ENCODE measurements at regions not wholly inside any gene's neighbourhood (a gene's known extent, or its start where the extent isn't known, plus 50 kb on each side); places are given as distances from the start of the nearest gene placed in this dataset.

- peaks cover 10% of the 10 kb centered on the region for H3K9me3 Mint-ChIP-seq
- H3K36me3 Mint-ChIP-seq (ENCODE audit: low read depth), result peaks cover 4% of the 10 kb centered on the region
- H3K27me3 Mint-ChIP-seq, result peaks cover 17% of the 10 kb centered on the region
- CTCF ChIA-PET, result no interaction called here
- DNase-seq, result no peak
- H3K4me1 Mint-ChIP-seq, result peaks cover 22% of the 10 kb centered on the region
- H3K27ac Mint-ChIP-seq, result no peak overlapping the region
- POLR2A ChIA-PET, result no interaction called here
- H3K4me3 Mint-ChIP-seq, result no peak overlapping the region
Observed at GRCh38 chr16:17013038-17013437, 457.7 kb downstream of the XYLT1 start.

GRCh38 chr16:17014484-17015121, 456.2 kb downstream of the XYLT1 start:
- ChIA-PET POLR2A (no interaction called here), CTCF (interaction anchor here (0.7 kb wide), 1 partner anchor 1027 kb away, joined by 3 read pairs; no protein-coding TSS in a partner anchor)
- Mint-ChIP-seq H3K9me3 (peaks cover 10% of the 10 kb centered on the region), H3K27ac (no peak overlapping the region), H3K27me3 (peaks cover 13% of the 10 kb centered on the region), H3K4me1 (peaks cover 22% of the 10 kb centered on the region), H3K4me3 (peak overlapping the region; percentile 11), H3K36me3 (ENCODE audit: low read depth) (peaks cover 4% of the 10 kb centered on the region)
- DNase-seq, result no peak

GRCh38 chr16:17015702-17016101, 455.1 kb downstream of the XYLT1 start:
- peaks cover 4% of the 10 kb centered on the region for H3K36me3 Mint-ChIP-seq (ENCODE audit: low read depth)
- H3K27me3 Mint-ChIP-seq, result peaks cover 15% of the 10 kb centered on the region
- no peak overlapping the region for H3K4me3 Mint-ChIP-seq
- no peak for DNase-seq
- ChIA-PET CTCF (no interaction called here), POLR2A (no interaction called here)
- no peak overlapping the region for H3K27ac Mint-ChIP-seq
- peaks cover 10% of the 10 kb centered on the region for H3K9me3 Mint-ChIP-seq
- H3K4me1 Mint-ChIP-seq, result peaks cover 22% of the 10 kb centered on the region

- DNase-seq, result no peak
- no peak overlapping the region for H3K4me3 Mint-ChIP-seq
Observed at GRCh38 chr16:17017442-17017841, 453.3 kb downstream of the XYLT1 start.

GRCh38 chr16:17018585-17018939, 452.2 kb downstream of the XYLT1 start:
- Mint-ChIP-seq H3K27me3 (peaks cover 5% of the 10 kb centered on the region), H3K4me3 (no peak overlapping the region), H3K9me3 (peaks cover 10% of the 10 kb centered on the region), H3K27ac (no peak overlapping the region), H3K36me3 (ENCODE audit: low read depth) (peaks cover 4% of the 10 kb centered on the region), H3K4me1 (peaks cover 11% of the 10 kb centered on the region)
- DNase-seq, result no peak
- CTCF ChIA-PET, result no interaction called here
- POLR2A ChIA-PET, result no interaction called here

More at GRCh38 chr16:17017442-17017841, 453.3 kb downstream of the XYLT1 start:
- ChIA-PET CTCF (no interaction called here), POLR2A (no interaction called here)
- Mint-ChIP-seq H3K36me3 (ENCODE audit: low read depth) (peaks cover 4% of the 10 kb centered on the region), H3K27ac (no peak overlapping the region), H3K27me3 (peaks cover 6% of the 10 kb centered on the region), H3K4me1 (peaks cover 21% of the 10 kb centered on the region), H3K9me3 (peaks cover 10% of the 10 kb centered on the region)

GRCh38 chr16:17019366-17019765, 451.4 kb downstream of the XYLT1 start:
- ChIA-PET POLR2A (no interaction called here), CTCF (no interaction called here)
- peaks cover 10% of the 10 kb centered on the region for H3K9me3 Mint-ChIP-seq

GRCh38 chr16:17023606-17024005, 447.2 kb downstream of the XYLT1 start:
- no peak for DNase-seq
- peaks cover 16% of the 10 kb centered on the region for H3K4me1 Mint-ChIP-seq
- H3K4me3 Mint-ChIP-seq, result no peak overlapping the region
- no peaks in the 10 kb centered on the region for H3K36me3 Mint-ChIP-seq (ENCODE audit: low read depth)
- peaks cover under 1% of the 10 kb centered on the region for H3K9me3 Mint-ChIP-seq
- H3K27me3 Mint-ChIP-seq, result peaks cover 2% of the 10 kb centered on the region
- ChIA-PET CTCF (no interaction called here), POLR2A (no interaction called here)
- no peak overlapping the region for H3K27ac Mint-ChIP-seq

More at GRCh38 chr16:17019366-17019765, 451.4 kb downstream of the XYLT1 start:
- no peak overlapping the region for H3K27ac Mint-ChIP-seq
- DNase-seq, result no peak
- H3K4me1 Mint-ChIP-seq, result peaks cover 5% of the 10 kb centered on the region
- no peak overlapping the region for H3K4me3 Mint-ChIP-seq
- peaks cover 5% of the 10 kb centered on the region for H3K27me3 Mint-ChIP-seq
- H3K36me3 Mint-ChIP-seq (ENCODE audit: low read depth), result peaks cover 4% of the 10 kb centered on the region

- H3K4me1 Mint-ChIP-seq, result peaks cover 16% of the 10 kb centered on the region
Observed at GRCh38 chr16:17024514-17024913, 446.2 kb downstream of the XYLT1 start.

GRCh38 chr16:17026600-17027242, 444.0 kb downstream of the XYLT1 start:
- POLR2A ChIA-PET, result no interaction called here

More at GRCh38 chr16:17024514-17024913, 446.2 kb downstream of the XYLT1 start:
- ChIA-PET CTCF (interaction anchor here (1.4 kb wide), 1 partner anchor 12 kb away, joined by 3 read pairs; no protein-coding TSS in a partner anchor), POLR2A (no interaction called here)
- Mint-ChIP-seq H3K9me3 (peaks cover 8% of the 10 kb centered on the region), H3K27me3 (peaks cover 2% of the 10 kb centered on the region), H3K27ac (no peak overlapping the region), H3K36me3 (ENCODE audit: low read depth) (no peaks in the 10 kb centered on the region), H3K4me3 (no peak overlapping the region)
- DNase-seq, result no peak

GRCh38 chr16:17027488-17028129, 443.2 kb downstream of the XYLT1 start:
- peaks cover 14% of the 10 kb centered on the region for H3K9me3 Mint-ChIP-seq
- ChIA-PET POLR2A (no interaction called here), CTCF (no interaction called here)
- no peak for DNase-seq
- H3K4me1 Mint-ChIP-seq, result peaks cover 16% of the 10 kb centered on the region
- no peak overlapping the region for H3K27ac Mint-ChIP-seq
- H3K27me3 Mint-ChIP-seq, result no peaks in the 10 kb centered on the region
- H3K4me3 Mint-ChIP-seq, result no peak overlapping the region
- H3K36me3 Mint-ChIP-seq (ENCODE audit: low read depth), result no peaks in the 10 kb centered on the region

More at GRCh38 chr16:17026600-17027242, 444.0 kb downstream of the XYLT1 start:
- no peak overlapping the region for H3K4me3 Mint-ChIP-seq
- no peak overlapping the region for H3K27ac Mint-ChIP-seq
- CTCF ChIA-PET, result interaction anchor here (1.2 kb wide), 1 partner anchor 16 kb away, joined by 3 read pairs; no protein-coding TSS in a partner anchor
- peaks cover 14% of the 10 kb centered on the region for H3K9me3 Mint-ChIP-seq
- no peaks in the 10 kb centered on the region for H3K36me3 Mint-ChIP-seq (ENCODE audit: low read depth)
- peaks cover 16% of the 10 kb centered on the region for H3K4me1 Mint-ChIP-seq
- peak; percentile 33 for DNase-seq
- H3K27me3 Mint-ChIP-seq, result no peaks in the 10 kb centered on the region

- no peak for DNase-seq
- Mint-ChIP-seq H3K36me3 (ENCODE audit: low read depth) (no peaks in the 10 kb centered on the region), H3K4me1 (peaks cover 16% of the 10 kb centered on the region), H3K4me3 (no peak overlapping the region), H3K27ac (no peak overlapping the region), H3K27me3 (peaks cover 3% of the 10 kb centered on the region), H3K9me3 (peaks cover 22% of the 10 kb centered on the region)
- CTCF ChIA-PET, result no interaction called here
- POLR2A ChIA-PET, result no interaction called here
Observed at GRCh38 chr16:17029602-17030350, 441.0 kb downstream of the XYLT1 start.

GRCh38 chr16:17031484-17032268, 439.1 kb downstream of the XYLT1 start:
- H3K27me3 Mint-ChIP-seq, result peaks cover 3% of the 10 kb centered on the region
- peaks cover 22% of the 10 kb centered on the region for H3K9me3 Mint-ChIP-seq
- CTCF ChIA-PET, result interaction anchor here (0.6 to 0.8 kb wide), 3 partner anchors 10 to 1800 kb away, joined by 3 to 4 read pairs (median 3); no protein-coding TSS in a partner anchor
- no peak overlapping the region for H3K27ac Mint-ChIP-seq
- H3K36me3 Mint-ChIP-seq (ENCODE audit: low read depth), result no peaks in the 10 kb centered on the region
- DNase-seq, result no peak
- no peak overlapping the region for H3K4me3 Mint-ChIP-seq
- H3K4me1 Mint-ChIP-seq, result peaks cover 12% of the 10 kb centered on the region
- POLR2A ChIA-PET, result no interaction called here
